Body of pancreas (tissue), 4 donors: ENCODE measurements at regions not wholly inside any gene's neighbourhood (a gene's known extent, or its start where the extent isn't known, plus 50 kb on each side); places are given as distances from the start of the nearest gene placed in this dataset.

ENCODE experiments used
- ATAC-seq: fragments of 150-250 bp; one replicate; pipeline ENCODE4 v1.9.1; 2016
- DNase-seq, 4 donors: peaks; one replicate each; pipeline ENCODE4 v3.0.0-alpha.2; 2019
- H3K27ac ChIP-seq, 4 donors: fragments of 200-600 bp; sonication (generic); 1 replicate in 3 of 4; 2 replicates in 1 of 4; pipeline versions ENCODE4 v1.5.1 to v1.6.1; 2016 to 2019; ENCODE audit warnings: mild to moderate bottlenecking in 1 of 4, mixed read lengths in 1 of 4, moderate library complexity in 1 of 4
- H3K27me3 ChIP-seq, 2 donors: fragments of 200-600 bp; sonication (generic); one replicate each; pipeline ENCODE4 v1.6.0; 2016; ENCODE audit warnings: mild to moderate bottlenecking in 1 of 2
- H3K36me3 ChIP-seq, 2 donors: fragments of 200-600 bp; sonication (generic); replicated peaks in 1 of 2; 2 replicates each; pipeline ENCODE4 v1.5.1; 2016; ENCODE audit warnings: low read depth in 2 of 2; ENCODE audit not compliant: insufficient read depth in 1 of 2
- H3K4me1 ChIP-seq: fragments of 200-600 bp; sonication (generic); one replicate; pipeline ENCODE4 v1.6.0; 2016
- H3K4me3 ChIP-seq, 2 donors: fragments of 200-600 bp; sonication (generic); 1 replicate in 1 of 2; 2 replicates in 1 of 2; pipeline ENCODE4 v1.5.1; 2016 to 2019
- H3K9me3 ChIP-seq, 3 donors: fragments of 200-600 bp; sonication (generic); 1 replicate in 2 of 3; 2 replicates in 1 of 3; pipeline ENCODE4 v1.5.1; 2016
- CTCF ChIP-seq, 7 experiments: fragments of 450-650 bp in 4 of 7; fragments of 200-600 bp in 3 of 7; sonication (generic) in 3 of 7; IDR thresholded peaks; one replicate each; pipeline ENCODE4 v1.5.1; 2016 to 2019; ENCODE audit warnings: antibody characterized with exemption in 7 of 7
- POLR2A ChIP-seq, 3 donors: fragments of 450-650 bp; IDR thresholded peaks; one replicate each; pipeline ENCODE4 v1.6.1; 2016; ENCODE audit warnings: antibody characterized with exemption in 3 of 3, mild to moderate bottlenecking in 2 of 3
- WGBS, 2 donors: methylation state at CpG; one replicate each; pipeline ENCODE4 v1.1.5; 2017; 5-methylcytosine and 5-hydroxymethylcytosine counted together
- intact Hi-C: fragments of 100-400 bp; cut with DNase I; formaldehyde crosslinking; loops from one replicate; pipeline ENCODE4 v1.15.1; 2023

- intact Hi-C loops, result no loop called here
- H3K36me3 ChIP-seq, result no peaks in the 10 kb centered on the region
- WGBS, 2 donors, result 84 to 88% methylated on average over 5 of the region's 5 CpGs
- ATAC-seq (no peak), DNase-seq (no peak)
- no peaks in the 10 kb centered on the region for H3K27me3 ChIP-seq
- no peaks in the 10 kb centered on the region for H3K4me1 ChIP-seq
- H3K9me3 ChIP-seq, result no peaks in the 10 kb centered on the region
- H3K4me3 ChIP-seq, result no peak overlapping the region
- TF ChIP-seq CTCF (IDR thresholded peaks at IDR 0.05) (no peak), POLR2A (IDR thresholded peaks at IDR 0.05) (no peak)
- no peak overlapping the region for H3K27ac ChIP-seq
These were observed 219.9 kb upstream of the GRIA4 start for GRCh38 chr11:105389952-105390351.

GRCh38 chr11:105388006-105388405 is 221.9 kb upstream of the GRIA4 start:
- intact Hi-C loops, result no loop called here
- Histone ChIP-seq H3K9me3 (no peaks in the 10 kb centered on the region), H3K27me3 (no peaks in the 10 kb centered on the region), H3K36me3 (no peaks in the 10 kb centered on the region), H3K4me1 (no peaks in the 10 kb centered on the region), H3K4me3 (no peak overlapping the region), H3K27ac (no peak overlapping the region)
- DNase-seq, result no peak
- no peak for ATAC-seq
- TF ChIP-seq CTCF (IDR thresholded peaks at IDR 0.05) (no peak), POLR2A (IDR thresholded peaks at IDR 0.05) (no peak)

GRCh38 chr11:105381941-105382340 is 227.9 kb upstream of the GRIA4 start:
- no peak for TF ChIP-seq CTCF (IDR thresholded peaks at IDR 0.05)
- TF ChIP-seq POLR2A (IDR thresholded peaks at IDR 0.05), result no peak
- Histone ChIP-seq H3K4me3 (no peak overlapping the region), H3K27me3 (no peaks in the 10 kb centered on the region), H3K9me3 (no peaks in the 10 kb centered on the region), H3K36me3 (no peaks in the 10 kb centered on the region), H3K4me1 (no peaks in the 10 kb centered on the region), H3K27ac (no peak overlapping the region)
- no peak for ATAC-seq
- WGBS, 2 donors, result 80 to 83% methylated on average over 3 of the region's 3 CpGs
- DNase-seq, result no peak
- intact Hi-C loops, result no loop called here

- no peak overlapping the region for H3K4me3 ChIP-seq
- intact Hi-C loops, result no loop called here
- H3K27ac ChIP-seq, result no peak overlapping the region
- DNase-seq (no peak), ATAC-seq (no peak)
- no peaks in the 10 kb centered on the region for H3K27me3 ChIP-seq
- H3K9me3 ChIP-seq, result no peaks in the 10 kb centered on the region
- no peaks in the 10 kb centered on the region for H3K36me3 ChIP-seq
- WGBS, 2 donors, result 76 to 79% methylated on average over 5 of the region's 5 CpGs
- no peak for TF ChIP-seq POLR2A (IDR thresholded peaks at IDR 0.05)
- TF ChIP-seq CTCF (IDR thresholded peaks at IDR 0.05), result no peak
- no peaks in the 10 kb centered on the region for H3K4me1 ChIP-seq
These were observed 232.0 kb upstream of the GRIA4 start for GRCh38 chr11:105377870-105378269.

- peaks cover 7% of the 10 kb centered on the region for H3K4me1 ChIP-seq
- H3K4me3 ChIP-seq, result no peak overlapping the region
- TF ChIP-seq CTCF (IDR thresholded peaks at IDR 0.05) (no peak), POLR2A (IDR thresholded peaks at IDR 0.05) (no peak)
- no peaks in the 10 kb centered on the region for H3K27me3 ChIP-seq
- ATAC-seq, result no peak
- no peak for DNase-seq
- intact Hi-C loops, result no loop called here
- no peak overlapping the region for H3K27ac ChIP-seq
- no peaks in the 10 kb centered on the region for H3K36me3 ChIP-seq
- 66 to 67% methylated on average over 6 of the region's 6 CpGs for WGBS, 2 donors
- H3K9me3 ChIP-seq, result no peaks in the 10 kb centered on the region
These were observed 232.6 kb upstream of the CARD18 start for GRCh38 chr11:105372206-105372605.
